Fibroblast of skin of right biceps (primary cell): ENCODE measurements at regions not wholly inside any gene's neighbourhood (a gene's known extent, or its start where the extent isn't known, plus 50 kb on each side); places are given as distances from the start of the nearest gene placed in this dataset.
"Not testable (repeated sequence)": the region's sequence is repeated elsewhere in the genome, so short reads cannot be mapped to it uniquely, and the experiment has no call there.

Experiments
- DNase-seq: peaks from one replicate; pipeline ENCODE4 v3.0.0-alpha.2; 2013

GRCh38 chr2:225781145-225781544 lies 381.6 kb downstream of the NYAP2 start:
- no peak for DNase-seq

- DNase-seq: peak; percentile 29
Observed at GRCh38 chr2:225779829-225780228, 380.3 kb downstream of the NYAP2 start.

GRCh38 chr2:225773148-225773547 lies 373.6 kb downstream of the NYAP2 start:
- DNase-seq: no peak

DNA sequence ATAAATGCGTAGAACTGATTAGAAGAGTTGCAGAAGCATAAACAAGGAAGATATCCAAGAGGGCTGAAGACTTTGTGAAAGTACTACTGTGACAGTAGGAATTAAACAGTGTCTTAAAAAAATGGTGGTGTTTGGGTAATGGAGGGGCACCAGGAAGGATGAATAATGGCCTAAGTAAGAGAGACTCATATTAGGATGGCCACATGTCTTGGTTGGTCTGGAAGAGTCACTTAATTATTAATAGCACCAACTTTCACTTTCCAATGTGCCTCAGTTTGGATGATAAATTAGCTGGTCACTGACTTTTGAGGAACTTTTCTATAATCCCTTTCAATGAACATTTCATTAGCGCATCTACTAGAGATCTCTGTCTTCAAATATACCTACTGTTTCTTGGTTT lies 372.2 kb downstream of the NYAP2 start:
- DNase-seq: no peak

DNA sequence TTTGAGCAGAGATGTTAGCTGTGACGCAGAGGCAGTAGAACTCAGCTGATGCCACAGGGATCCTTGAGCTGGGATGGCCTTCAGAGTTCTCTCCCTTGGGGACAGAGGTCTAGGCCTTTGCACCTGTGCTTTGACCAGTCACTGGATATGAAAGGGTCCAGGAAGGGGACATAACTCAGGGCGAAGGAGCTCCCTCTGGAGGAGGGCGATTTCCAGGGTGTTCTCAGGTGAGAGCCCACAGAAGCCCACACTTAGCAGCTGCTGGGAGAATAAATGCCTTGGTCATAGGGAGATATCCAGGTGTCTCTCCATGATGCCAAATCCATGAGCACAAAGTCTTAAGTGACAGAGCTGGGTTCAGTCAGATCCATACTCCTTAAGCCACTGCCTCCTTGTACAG lies 369.2 kb downstream of the NYAP2 start:
- no peak for DNase-seq

- no peak for DNase-seq
Observed at GRCh38 chr2:225766431-225766830, 366.9 kb downstream of the NYAP2 start.

DNA sequence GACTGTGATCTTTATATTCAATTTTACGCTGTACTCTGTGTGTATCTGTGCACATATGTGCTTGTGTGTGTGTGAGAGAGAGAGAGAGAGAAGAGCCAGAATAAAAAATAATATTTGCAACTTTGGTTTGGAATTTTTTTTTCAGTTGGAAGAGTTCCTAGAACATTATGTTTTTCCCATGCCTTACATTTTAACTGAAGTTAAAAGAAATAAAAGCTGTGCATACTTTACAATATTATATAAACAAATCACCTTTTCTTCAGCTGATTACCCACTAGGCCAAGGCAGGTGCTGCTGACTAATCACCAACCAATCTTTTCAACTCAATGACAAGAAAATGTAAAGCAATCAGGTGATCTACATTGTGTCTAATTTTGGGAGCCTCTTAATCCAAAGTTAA lies 366.3 kb downstream of the NYAP2 start:
- DNase-seq: no peak

- DNase-seq: no peak
Observed at GRCh38 chr2:225764346-225764745, 364.8 kb downstream of the NYAP2 start.

DNA sequence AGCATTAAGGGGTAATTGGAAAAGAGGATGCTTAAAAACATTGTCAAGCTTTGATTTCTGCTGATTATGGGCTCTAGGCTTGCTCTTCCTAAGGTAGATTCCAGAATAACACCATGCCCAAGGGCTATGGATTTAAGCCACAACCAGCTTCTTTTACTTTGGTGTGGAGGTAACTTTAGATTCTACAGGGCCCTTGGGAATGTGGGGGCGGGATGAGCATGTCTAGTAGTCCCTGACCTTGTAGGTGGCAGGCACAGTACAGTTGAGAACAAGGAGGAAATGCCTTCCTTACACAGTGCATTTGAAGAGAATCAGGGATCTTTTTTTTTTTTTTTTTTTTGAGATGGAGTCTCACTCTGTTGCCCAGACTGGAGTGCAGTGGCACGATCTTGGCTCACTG lies 364.2 kb downstream of the NYAP2 start:
- no peak for DNase-seq

DNA sequence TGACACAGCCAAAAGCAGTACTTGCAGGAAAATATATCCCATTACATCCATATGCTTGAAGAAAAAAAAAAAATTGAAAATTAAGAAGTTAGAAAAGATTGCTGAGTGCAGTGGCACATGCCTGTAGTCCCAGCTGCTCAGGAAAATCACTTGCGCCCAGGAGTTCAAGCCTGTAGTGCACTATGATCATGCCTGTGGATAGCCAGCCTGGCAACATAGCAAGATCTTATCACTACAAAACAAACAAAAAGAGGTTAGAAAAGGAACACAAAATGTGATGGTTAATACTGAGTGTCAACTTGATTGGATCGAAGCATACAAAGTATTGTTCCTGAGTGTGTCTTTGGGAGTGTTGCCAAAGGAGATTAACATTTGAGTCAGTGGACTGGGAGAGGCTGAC lies 361.9 kb downstream of the NYAP2 start:
- no peak for DNase-seq

DNA sequence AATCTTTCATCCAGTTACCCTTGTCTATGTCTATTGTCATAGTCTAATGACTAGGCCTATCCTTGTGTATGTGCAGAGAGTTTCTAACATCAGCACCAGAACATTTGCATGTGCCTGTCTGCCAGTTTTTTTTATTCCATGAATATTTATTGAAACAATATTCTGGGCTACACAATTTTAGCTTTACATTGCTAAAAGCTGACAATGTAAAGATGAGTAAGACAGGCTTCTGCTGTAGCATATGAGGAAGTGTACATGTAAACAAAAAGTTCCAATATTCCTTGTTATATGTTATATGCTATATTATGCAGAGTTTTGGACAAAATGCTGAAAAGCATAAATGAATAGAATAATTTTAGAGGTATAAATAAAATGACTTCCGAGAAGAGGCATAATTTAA lies 357.7 kb downstream of the NYAP2 start:
- DNase-seq: no peak

- no peak for DNase-seq
Observed at GRCh38 chr2:225756198-225756597, 356.7 kb downstream of the NYAP2 start.

DNA sequence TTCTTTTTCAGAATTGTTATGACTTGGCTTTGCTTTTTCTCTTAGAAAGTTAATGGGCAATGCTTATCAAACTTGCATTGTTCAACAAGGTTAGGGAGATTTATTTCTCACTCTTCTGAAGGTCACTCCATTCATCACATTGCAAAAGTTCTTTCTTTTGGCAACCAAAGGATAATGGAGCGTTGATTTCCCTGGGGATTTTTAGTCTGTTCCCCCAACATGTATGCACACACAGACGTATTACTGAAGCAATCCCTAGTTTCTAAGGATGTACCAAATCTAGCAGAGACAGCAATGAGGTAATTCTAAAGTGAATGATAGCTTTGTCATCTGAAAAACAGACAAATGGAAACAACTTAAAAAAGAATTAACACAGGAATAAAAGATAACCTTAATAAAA lies 349.1 kb downstream of the NYAP2 start:
- no peak for DNase-seq

GRCh38 chr2:225743996-225744395 lies 344.5 kb downstream of the NYAP2 start:
- not testable (repeated sequence) for DNase-seq

- no peak for DNase-seq
Observed at GRCh38 chr2:225742487-225742886, 343.0 kb downstream of the NYAP2 start.

DNA sequence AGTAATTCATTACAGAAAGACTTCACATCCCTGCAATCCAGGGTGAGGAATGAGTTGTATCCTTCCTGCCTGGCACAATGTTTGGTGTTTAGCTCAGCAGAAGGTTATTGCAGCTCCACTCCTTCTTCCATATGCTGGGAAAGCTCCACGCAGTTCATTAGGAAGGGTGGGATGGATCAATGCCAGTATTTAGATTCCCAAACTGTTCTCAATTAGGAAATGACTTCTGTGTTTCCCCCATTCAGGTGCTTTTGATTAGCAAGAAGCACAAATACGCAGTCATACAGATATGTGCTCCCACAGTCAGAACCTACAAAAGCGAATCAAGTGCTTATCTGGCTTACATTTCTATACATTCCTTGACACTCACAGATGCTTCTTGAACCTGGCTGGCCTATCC lies 340.6 kb downstream of the NYAP2 start:
- DNase-seq: peak; percentile 81

DNA sequence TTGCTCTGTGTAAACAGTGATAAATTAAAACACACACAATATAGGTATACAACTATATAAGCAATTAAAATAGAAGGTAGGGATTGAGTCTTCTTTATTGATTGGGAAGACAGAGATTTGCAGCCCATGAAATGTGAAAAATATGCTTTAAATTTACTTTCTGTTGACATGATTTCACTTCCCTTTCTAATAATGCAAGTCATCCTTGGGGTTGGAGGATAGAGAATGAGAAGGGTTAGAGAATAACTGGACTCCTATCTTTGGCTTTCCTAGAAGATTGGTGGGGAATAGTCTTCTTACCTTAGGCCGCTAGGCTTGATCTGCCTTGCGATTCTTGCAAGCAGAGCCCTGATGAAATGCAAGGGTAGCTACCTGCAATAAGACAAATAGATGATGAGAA lies 339.8 kb downstream of the NYAP2 start:
- no peak for DNase-seq

DNA sequence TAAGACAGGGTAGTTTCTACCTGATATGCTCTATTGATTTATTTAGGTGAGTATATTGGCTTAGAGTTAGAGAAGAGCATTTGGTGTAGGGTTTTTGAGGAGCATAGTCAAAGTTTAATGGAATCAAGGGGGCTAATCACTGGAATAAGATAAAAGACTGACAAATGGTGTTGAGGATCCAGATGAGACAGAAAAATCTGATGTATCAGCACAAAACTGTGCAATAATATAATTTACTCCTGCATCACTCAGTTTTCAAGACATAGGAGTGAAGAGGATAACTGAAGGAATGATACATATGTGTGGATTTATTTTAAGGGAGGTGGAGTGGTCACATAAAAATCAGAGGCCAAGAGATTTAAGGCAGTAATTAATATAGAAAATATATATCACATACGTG lies 339.2 kb downstream of the NYAP2 start:
- DNase-seq: no peak

- DNase-seq: peak; percentile 55
Observed at GRCh38 chr2:225737556-225737955, 338.0 kb downstream of the NYAP2 start.

- DNase-seq: peak; percentile 94
Observed at GRCh38 chr2:225735844-225736243, 336.3 kb downstream of the NYAP2 start.

GRCh38 chr2:225725726-225726125 lies 326.2 kb downstream of the NYAP2 start:
- no peak for DNase-seq
